ENCODE measurements at regions not wholly inside any gene's neighbourhood (a gene's known extent, or its start where the extent isn't known, plus 50 kb on each side); places are given as distances from the start of the nearest gene placed in this dataset.

GRCh38 chr2:220493871-220494525 is 866.6 kb downstream of the SLC4A3 start:
- Histone ChIP-seq H3K4me1 (no peaks in the 10 kb centered on the region), H3K36me3 (no peaks in the 10 kb centered on the region), H3K27ac (no peak overlapping the region), H3K4me3 (no peak overlapping the region), H3K9me3 (no peaks in the 10 kb centered on the region), H3K27me3 (no peaks in the 10 kb centered on the region)
- TF ChIP-seq CTCF (IDR thresholded peaks at IDR 0.05) = no peak
- no peak for TF ChIP-seq POLR2A (IDR thresholded peaks at IDR 0.05)
- intact Hi-C loops (cut with DNase I; ENCODE audit: low total_unique reads) = no loop called here
- no peak for DNase-seq

GRCh38 chr2:220496513-220496912 is 869.1 kb downstream of the SLC4A3 start:
- no peaks in the 10 kb centered on the region for H3K9me3 ChIP-seq

GRCh38 chr2:220499225-220499624 is 871.8 kb downstream of the SLC4A3 start:
- H3K4me1 ChIP-seq = no peaks in the 10 kb centered on the region
- intact Hi-C loops (cut with DNase I; ENCODE audit: low total_unique reads) = no loop called here
- DNase-seq = no peak

More at GRCh38 chr2:220496513-220496912, 869.1 kb downstream of the SLC4A3 start:
- intact Hi-C loops (cut with DNase I; ENCODE audit: low total_unique reads) = no loop called here
- Histone ChIP-seq H3K27ac (no peak overlapping the region), H3K4me1 (no peaks in the 10 kb centered on the region), H3K4me3 (no peak overlapping the region), H3K36me3 (no peaks in the 10 kb centered on the region), H3K27me3 (no peaks in the 10 kb centered on the region)
- no peak for DNase-seq
- TF ChIP-seq POLR2A (IDR thresholded peaks at IDR 0.05) = no peak
- TF ChIP-seq CTCF (IDR thresholded peaks at IDR 0.05) = no peak

GRCh38 chr2:220502539-220502938 is 875.1 kb downstream of the SLC4A3 start:
- no peak overlapping the region for H3K4me3 ChIP-seq
- intact Hi-C loops (cut with DNase I; ENCODE audit: low total_unique reads) = no loop called here
- no peaks in the 10 kb centered on the region for H3K4me1 ChIP-seq
- no peak overlapping the region for H3K27ac ChIP-seq
- no peaks in the 10 kb centered on the region for H3K27me3 ChIP-seq
- TF ChIP-seq POLR2A (IDR thresholded peaks at IDR 0.05) (no peak), CTCF (IDR thresholded peaks at IDR 0.05) (no peak)
- no peak for DNase-seq
- no peaks in the 10 kb centered on the region for H3K9me3 ChIP-seq
- no peaks in the 10 kb centered on the region for H3K36me3 ChIP-seq

More at GRCh38 chr2:220499225-220499624, 871.8 kb downstream of the SLC4A3 start:
- H3K9me3 ChIP-seq = no peaks in the 10 kb centered on the region
- H3K27me3 ChIP-seq = no peaks in the 10 kb centered on the region
- no peaks in the 10 kb centered on the region for H3K36me3 ChIP-seq
- H3K4me3 ChIP-seq = no peak overlapping the region
- TF ChIP-seq POLR2A (IDR thresholded peaks at IDR 0.05) (no peak), CTCF (IDR thresholded peaks at IDR 0.05) (no peak)
- no peak overlapping the region for H3K27ac ChIP-seq

GRCh38 chr2:220503431-220503830 is 876.0 kb downstream of the SLC4A3 start:
- DNase-seq = no peak
- TF ChIP-seq CTCF (IDR thresholded peaks at IDR 0.05) (no peak), POLR2A (IDR thresholded peaks at IDR 0.05) (no peak)
- Histone ChIP-seq H3K4me1 (no peaks in the 10 kb centered on the region), H3K27ac (no peak overlapping the region), H3K27me3 (no peaks in the 10 kb centered on the region), H3K9me3 (no peaks in the 10 kb centered on the region), H3K4me3 (no peak overlapping the region), H3K36me3 (no peaks in the 10 kb centered on the region)
- intact Hi-C loops (cut with DNase I; ENCODE audit: low total_unique reads) = no loop called here
